Upper lobe of left lung (tissue), 4 donors: ENCODE measurements at regions not wholly inside any gene's neighbourhood (a gene's known extent, or its start where the extent isn't known, plus 50 kb on each side); places are given as distances from the start of the nearest gene placed in this dataset.

Experiments used
- CTCF ChIP-seq, 6 experiments: fragments of 450-650 bp in 4 of 6; fragments of 200-600 bp in 2 of 6; sonication (generic) in 2 of 6; IDR thresholded peaks; one replicate each; pipeline ENCODE4 v1.5.1; 2016 to 2019; ENCODE audit warnings: antibody characterized with exemption in 6 of 6
- POLR2A ChIP-seq, 4 donors: fragments of 450-650 bp; IDR thresholded peaks; one replicate each; pipeline ENCODE4 v1.5.1; 2016 to 2017; ENCODE audit warnings: antibody characterized with exemption in 4 of 4, mild to moderate bottlenecking in 2 of 4
- POLR2AphosphoS5 ChIP-seq, 2 donors: sonication (generic); formaldehyde crosslinking; IDR thresholded peaks; one replicate each; pipeline ENCODE4 v1.5.1; 2017; ENCODE audit warnings: antibody characterized with exemption in 2 of 2

DNA sequence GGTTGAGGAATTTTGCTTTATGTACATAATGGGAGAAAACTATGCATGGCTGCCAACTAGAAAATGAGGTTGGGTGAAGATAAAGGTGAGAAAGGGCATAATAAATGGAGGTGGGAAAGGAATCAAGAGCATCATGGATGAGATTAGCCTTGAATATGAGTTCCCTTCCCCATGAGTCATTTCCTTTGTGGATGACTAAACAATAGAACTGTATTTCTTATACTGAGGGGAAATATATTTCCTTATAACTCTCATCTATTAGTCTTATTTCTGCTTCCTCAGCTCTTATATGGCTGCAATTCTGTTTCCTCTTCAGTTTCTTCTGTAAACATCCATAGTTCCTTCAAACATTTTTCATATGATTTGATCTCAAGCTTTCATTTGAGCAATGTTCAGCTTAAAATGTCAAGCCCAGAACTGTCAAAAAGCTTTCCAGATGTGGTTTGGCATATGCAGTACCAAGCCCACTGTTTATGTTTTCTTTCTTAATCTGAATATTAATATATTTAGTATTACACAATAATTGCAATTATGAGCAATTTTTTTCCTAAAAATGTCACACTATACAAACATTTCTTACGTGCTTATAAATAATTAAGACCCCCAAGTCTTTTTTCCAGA, 100.7 kb upstream of the GRPR start:
- no peak for TF ChIP-seq POLR2AphosphoS5 (IDR thresholded peaks at IDR 0.05)
- no peak for TF ChIP-seq CTCF (IDR thresholded peaks at IDR 0.05)
- TF ChIP-seq POLR2A (IDR thresholded peaks at IDR 0.05) = no peak
